GM12873 (cell line): ENCODE measurements at regions not wholly inside any gene's neighbourhood (a gene's known extent, or its start where the extent isn't known, plus 50 kb on each side); places are given as distances from the start of the nearest gene placed in this dataset.
A peak's percentile ranks its signal among the peaks of the same experiment; 100 is the strongest.

ENCODE experiments used
- TF ChIP-seq, protein P1 (sequence below): IDR thresholded peaks from 2 replicates; pipeline ENCODE4 v1.5.1; 2012; ENCODE audit warnings: low read depth, mild to moderate bottlenecking, moderate library complexity, low read length, control low read depth; ENCODE audit not compliant: insufficient read depth; ENCODE audit errors: missing control alignments

DNA sequence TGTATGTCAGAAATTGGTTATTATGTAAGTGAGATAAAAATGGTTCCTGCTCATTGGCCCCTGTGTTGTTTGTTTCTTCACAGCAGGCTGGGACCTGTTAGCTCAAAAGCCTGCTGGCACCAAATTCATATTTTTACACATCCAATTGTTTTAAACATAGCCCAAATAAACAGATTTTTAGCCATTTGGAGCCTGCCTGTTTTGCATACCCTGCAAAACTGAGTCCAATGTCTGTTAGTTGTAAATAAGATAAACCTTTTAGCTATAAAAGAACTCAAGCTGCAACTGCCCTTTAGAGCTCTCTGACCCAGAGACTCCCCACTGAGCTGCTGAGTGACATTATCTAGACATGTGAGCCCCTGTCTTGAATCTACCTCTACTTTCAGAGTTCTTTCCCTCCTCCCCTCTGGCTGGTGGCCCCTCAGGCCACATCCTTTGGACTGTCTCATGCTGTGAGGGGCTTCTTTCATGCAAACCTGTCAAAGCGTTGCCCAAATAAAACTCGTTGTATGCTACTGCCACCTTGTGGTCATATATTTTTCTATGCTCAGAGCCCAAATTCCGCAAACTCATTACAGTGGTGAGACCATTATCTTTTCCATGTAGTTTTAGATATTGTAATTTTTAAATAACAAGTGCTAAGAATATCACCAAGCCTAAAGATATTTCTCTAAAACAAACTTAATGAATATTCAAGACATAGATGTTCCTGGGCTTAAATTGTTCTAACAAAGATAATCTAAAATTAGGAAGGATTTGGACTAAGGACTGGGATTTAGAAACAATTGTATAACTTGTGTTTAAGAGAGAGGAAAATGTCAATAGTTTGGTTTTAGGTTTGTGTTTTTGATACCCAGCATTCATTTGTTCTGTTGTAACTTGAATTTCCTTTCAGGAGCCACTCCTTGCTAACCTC is 337.9 kb downstream of the AACS start:
- TF ChIP-seq, protein P1, sequence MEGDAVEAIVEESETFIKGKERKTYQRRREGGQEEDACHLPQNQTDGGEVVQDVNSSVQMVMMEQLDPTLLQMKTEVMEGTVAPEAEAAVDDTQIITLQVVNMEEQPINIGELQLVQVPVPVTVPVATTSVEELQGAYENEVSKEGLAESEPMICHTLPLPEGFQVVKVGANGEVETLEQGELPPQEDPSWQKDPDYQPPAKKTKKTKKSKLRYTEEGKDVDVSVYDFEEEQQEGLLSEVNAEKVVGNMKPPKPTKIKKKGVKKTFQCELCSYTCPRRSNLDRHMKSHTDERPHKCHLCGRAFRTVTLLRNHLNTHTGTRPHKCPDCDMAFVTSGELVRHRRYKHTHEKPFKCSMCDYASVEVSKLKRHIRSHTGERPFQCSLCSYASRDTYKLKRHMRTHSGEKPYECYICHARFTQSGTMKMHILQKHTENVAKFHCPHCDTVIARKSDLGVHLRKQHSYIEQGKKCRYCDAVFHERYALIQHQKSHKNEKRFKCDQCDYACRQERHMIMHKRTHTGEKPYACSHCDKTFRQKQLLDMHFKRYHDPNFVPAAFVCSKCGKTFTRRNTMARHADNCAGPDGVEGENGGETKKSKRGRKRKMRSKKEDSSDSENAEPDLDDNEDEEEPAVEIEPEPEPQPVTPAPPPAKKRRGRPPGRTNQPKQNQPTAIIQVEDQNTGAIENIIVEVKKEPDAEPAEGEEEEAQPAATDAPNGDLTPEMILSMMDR: peak; percentile 52

DNA sequence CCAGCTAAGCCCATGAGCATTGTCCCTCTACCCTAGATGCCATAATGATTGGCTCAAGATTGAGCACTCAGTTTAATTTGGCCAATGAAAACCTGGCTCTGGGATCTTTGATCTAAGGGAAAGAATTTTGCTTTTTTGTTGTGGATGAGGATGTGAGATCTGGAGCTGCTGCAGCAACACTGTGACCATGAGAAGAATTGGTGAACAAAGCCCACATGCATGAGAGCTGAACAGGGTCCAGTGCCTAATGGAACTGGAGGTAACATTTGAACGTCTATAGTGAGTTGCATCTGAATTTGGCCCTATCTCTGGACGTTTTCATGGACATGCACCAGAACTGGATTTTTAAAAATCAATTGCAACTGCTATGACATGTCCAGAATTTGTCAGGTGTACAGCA is 338.6 kb downstream of the AACS start:
- TF ChIP-seq, protein P1: no peak

DNA sequence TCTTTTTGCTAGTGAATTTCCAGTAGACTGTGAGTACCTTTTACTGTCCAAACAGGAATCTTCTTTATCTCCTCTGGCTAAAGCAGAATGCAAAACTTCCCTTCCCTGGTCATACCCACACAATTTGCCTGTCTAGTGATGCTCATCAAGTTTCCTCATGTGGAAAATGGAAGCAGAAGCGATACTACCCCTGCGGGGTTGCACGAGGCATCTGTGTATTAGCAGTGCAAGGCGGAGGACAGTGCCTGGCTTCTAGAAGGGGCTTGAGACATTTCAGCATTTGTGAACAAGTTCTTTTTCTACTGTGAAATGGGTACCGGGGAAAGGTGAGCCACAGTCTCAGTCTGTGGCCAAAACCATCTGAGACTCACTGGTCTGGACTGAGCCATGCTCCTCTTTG is 340.9 kb downstream of the AACS start:
- TF ChIP-seq, protein P1: no peak

GRCh38 chr12:125408718-125409117 is 343.5 kb downstream of the AACS start:
- TF ChIP-seq, protein P1: no peak

- TF ChIP-seq, protein P1: no peak
These were observed 347.3 kb downstream of the AACS start for GRCh38 chr12:125412506-125412905.

GRCh38 chr12:125417446-125417845 is 352.2 kb downstream of the AACS start:
- TF ChIP-seq, protein P1: no peak

- TF ChIP-seq, protein P1: no peak
These were observed 353.8 kb downstream of the AACS start for GRCh38 chr12:125418902-125419564.
